Ishikawa (cell line): ENCODE measurements at regions not wholly inside any gene's neighbourhood (a gene's known extent, or its start where the extent isn't known, plus 50 kb on each side); places are given as distances from the start of the nearest gene placed in this dataset.

Experiments
- CEBPB ChIP-seq: IDR thresholded peaks from 2 replicates; pipeline ENCODE4 v1.6.1; 2012
- CREB1 ChIP-seq: IDR thresholded peaks from 2 replicates; pipeline ENCODE4 v1.6.1; 2012; ENCODE audit warnings: low read depth
- EGR1 ChIP-seq: IDR thresholded peaks from 2 replicates; pipeline ENCODE4 v1.6.1; 2012
- EP300 ChIP-seq: IDR thresholded peaks from 2 replicates; pipeline ENCODE4 v1.6.1; 2012; ENCODE audit warnings: borderline replicate concordance
- FOXM1 ChIP-seq: IDR thresholded peaks from 2 replicates; pipeline ENCODE4 v1.6.1; 2012; ENCODE audit warnings: low read depth, borderline replicate concordance
- MAX ChIP-seq: IDR thresholded peaks from 2 replicates; pipeline ENCODE4 v1.6.1; 2012
- NFIC ChIP-seq: IDR thresholded peaks from 2 replicates; pipeline ENCODE4 v1.6.1; 2012
- RAD21 ChIP-seq: IDR thresholded peaks from 2 replicates; pipeline ENCODE4 v1.6.1; 2012; ENCODE audit warnings: low read depth
- REST ChIP-seq: IDR thresholded peaks from 2 replicates; pipeline ENCODE4 v1.6.1; 2012; ENCODE audit warnings: low read depth, mild to moderate bottlenecking
- TAF1 ChIP-seq: IDR thresholded peaks from 2 replicates; pipeline ENCODE4 v1.6.1; 2012; ENCODE audit warnings: low read depth, mild to moderate bottlenecking
- TCF12 ChIP-seq: IDR thresholded peaks from 2 replicates; pipeline ENCODE4 v1.6.1; 2012; ENCODE audit warnings: low read depth
- TEAD4 ChIP-seq: IDR thresholded peaks from 2 replicates; pipeline ENCODE4 v1.6.1; 2012
- USF1 ChIP-seq: IDR thresholded peaks from 2 replicates; pipeline ENCODE4 v1.6.1; 2012
- YY1 ChIP-seq: IDR thresholded peaks from 2 replicates; pipeline ENCODE4 v1.6.1; 2012; ENCODE audit warnings: low read depth
- ZBTB7A ChIP-seq: IDR thresholded peaks from 2 replicates; pipeline ENCODE4 v1.6.1; 2012; ENCODE audit warnings: low read depth

GRCh38 chr6:125444006-125444923, 142.5 kb upstream of the HDDC2 start:
- TF ChIP-seq TEAD4 (no peak), EGR1 (no peak), YY1 (no peak), ZBTB7A (no peak), CEBPB (no peak), NFIC (no peak)

- no peak for TF ChIP-seq TEAD4
- no peak for TF ChIP-seq CEBPB
- TF ChIP-seq USF1, result no peak
- no peak for TF ChIP-seq EGR1
- no peak for TF ChIP-seq RAD21
- TF ChIP-seq EP300, result no peak
- TF ChIP-seq NFIC, result no peak
- no peak for TF ChIP-seq MAX
- no peak for TF ChIP-seq ZBTB7A
These were observed 143.3 kb upstream of the HDDC2 start for GRCh38 chr6:125445054-125445453.

GRCh38 chr6:125446011-125446410, 144.2 kb upstream of the HDDC2 start:
- TF ChIP-seq CREB1 (no peak), TCF12 (no peak), YY1 (no peak), ZBTB7A (no peak), EP300 (no peak), TEAD4 (no peak), NFIC (no peak), USF1 (no peak), EGR1 (no peak), REST (no peak), FOXM1 (no peak), RAD21 (no peak)

- no peak for TF ChIP-seq EP300
- TF ChIP-seq NFIC, result no peak
- TF ChIP-seq CREB1, result no peak
- no peak for TF ChIP-seq USF1
- TF ChIP-seq FOXM1, result no peak
- no peak for TF ChIP-seq TAF1
- TF ChIP-seq TEAD4, result no peak
- no peak for TF ChIP-seq TCF12
- TF ChIP-seq CEBPB, result no peak
- TF ChIP-seq RAD21, result no peak
- no peak for TF ChIP-seq YY1
- no peak for TF ChIP-seq REST
- no peak for TF ChIP-seq EGR1
- TF ChIP-seq MAX, result no peak
- TF ChIP-seq ZBTB7A, result no peak
These were observed 150.0 kb upstream of the HDDC2 start for GRCh38 chr6:125451750-125452149.

- TF ChIP-seq TCF12, result no peak
- no peak for TF ChIP-seq YY1
- TF ChIP-seq REST, result no peak
- TF ChIP-seq CREB1, result no peak
- TF ChIP-seq NFIC, result no peak
- no peak for TF ChIP-seq RAD21
- TF ChIP-seq USF1, result no peak
- TF ChIP-seq TAF1, result no peak
- TF ChIP-seq TEAD4, result no peak
These were observed 151.7 kb upstream of the HDDC2 start for GRCh38 chr6:125453516-125453915.
